ENCODE measurements at regions not wholly inside any gene's neighbourhood (a gene's known extent, or its start where the extent isn't known, plus 50 kb on each side); places are given as distances from the start of the nearest gene placed in this dataset.

DNA sequence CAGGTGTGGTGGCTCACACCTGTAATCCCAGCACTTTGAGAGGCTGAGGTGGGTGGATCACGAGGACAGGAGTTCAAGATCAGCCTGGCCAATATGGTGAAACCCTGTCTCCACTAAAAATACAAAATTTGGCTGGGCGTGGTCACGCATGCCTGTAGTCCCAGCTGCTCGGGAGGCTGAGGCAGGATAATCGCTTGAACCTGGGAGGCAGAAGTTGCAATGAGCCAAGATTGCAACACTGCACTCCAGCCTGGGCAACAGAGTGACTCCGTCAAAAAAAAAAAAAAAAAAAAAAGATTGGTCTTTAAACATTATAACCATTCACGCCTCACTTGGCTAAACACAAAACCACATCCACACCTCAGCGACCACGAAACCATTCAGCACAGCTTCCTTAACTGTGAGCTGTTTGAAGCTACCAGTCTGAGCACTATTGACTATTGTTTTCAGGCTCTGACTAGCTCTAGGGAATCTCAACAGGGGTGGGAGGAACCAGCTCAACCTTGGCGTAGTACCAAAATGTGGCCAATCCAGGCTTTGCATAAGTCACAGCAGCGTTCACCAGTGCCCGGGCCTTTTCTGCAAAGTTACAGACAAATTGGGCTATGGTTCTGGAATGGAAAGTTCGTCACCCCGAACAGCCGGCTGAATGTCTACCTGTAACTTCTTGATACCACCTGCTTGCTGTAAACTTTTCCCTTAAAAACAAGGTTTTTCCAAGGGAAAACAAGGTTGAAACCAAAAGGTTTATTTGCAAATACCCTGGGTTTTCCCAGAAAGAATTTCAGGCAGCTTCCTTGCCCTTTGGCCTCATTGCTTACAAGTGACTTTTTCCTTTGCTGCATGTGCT lies 73.6 kb upstream of the DHX15 start:
- no peaks in the 10 kb centered on the region for H3K27me3 ChIP-seq (ENCODE audit: low read length)
- H3F3A ChIP-seq (ENCODE audit: low read length, unreplicated experiment), result no peaks in the 10 kb centered on the region
- TF ChIP-seq EZH2 (IDR thresholded peaks at IDR 0.05; ENCODE audit: low read length, unreplicated experiment) (no peak), EZH2phosphoT487 (IDR thresholded peaks at IDR 0.05; ENCODE audit: borderline replicate concordance, low read length) (no peak)
- TF ChIP-seq, protein P1, sequence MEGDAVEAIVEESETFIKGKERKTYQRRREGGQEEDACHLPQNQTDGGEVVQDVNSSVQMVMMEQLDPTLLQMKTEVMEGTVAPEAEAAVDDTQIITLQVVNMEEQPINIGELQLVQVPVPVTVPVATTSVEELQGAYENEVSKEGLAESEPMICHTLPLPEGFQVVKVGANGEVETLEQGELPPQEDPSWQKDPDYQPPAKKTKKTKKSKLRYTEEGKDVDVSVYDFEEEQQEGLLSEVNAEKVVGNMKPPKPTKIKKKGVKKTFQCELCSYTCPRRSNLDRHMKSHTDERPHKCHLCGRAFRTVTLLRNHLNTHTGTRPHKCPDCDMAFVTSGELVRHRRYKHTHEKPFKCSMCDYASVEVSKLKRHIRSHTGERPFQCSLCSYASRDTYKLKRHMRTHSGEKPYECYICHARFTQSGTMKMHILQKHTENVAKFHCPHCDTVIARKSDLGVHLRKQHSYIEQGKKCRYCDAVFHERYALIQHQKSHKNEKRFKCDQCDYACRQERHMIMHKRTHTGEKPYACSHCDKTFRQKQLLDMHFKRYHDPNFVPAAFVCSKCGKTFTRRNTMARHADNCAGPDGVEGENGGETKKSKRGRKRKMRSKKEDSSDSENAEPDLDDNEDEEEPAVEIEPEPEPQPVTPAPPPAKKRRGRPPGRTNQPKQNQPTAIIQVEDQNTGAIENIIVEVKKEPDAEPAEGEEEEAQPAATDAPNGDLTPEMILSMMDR (conservative IDR thresholded peaks at IDR 0.05; ENCODE audit: low read depth, low read length), result no peak
- no peaks in the 10 kb centered on the region for H3K9me3 ChIP-seq (ENCODE audit: low read length)
- peak overlapping the region; percentile 87 for H3K4me2 ChIP-seq (ENCODE audit: low read length)
- H4K20me1 ChIP-seq (ENCODE audit: low read length), result no peaks in the 10 kb centered on the region
- H3K27ac ChIP-seq (ENCODE audit: low read length), result peak overlapping the region; percentile 82
- CTCF ChIA-PET, result interaction anchor here (1.0 kb wide), 1 partner anchor 98 kb away, joined by 3 read pairs; no protein-coding TSS in a partner anchor
- POLR2A ChIA-PET (ENCODE audit: unreplicated experiment), result interaction anchor here (0.7 kb wide), 1 partner anchor 15 kb away, joined by 8 read pairs; no protein-coding TSS in a partner anchor
- H3K36me3 ChIP-seq (ENCODE audit: low read depth, low read length), result no peaks in the 10 kb centered on the region
- H3K9me2 ChIP-seq (replicated peaks; ENCODE audit: low read length), result no peaks in the 10 kb centered on the region
- ATAC-seq (peak; percentile 82), DNase-seq (peak; percentile 94)
- peak overlapping the region; percentile 44; the same call in 1 of the 2 replicates for H3K4me3 ChIP-seq (ENCODE audit: low read length)
- intact Hi-C loops (cut with micrococcal nuclease), result loop anchor here (1.0 to 5.0 kb wide), 4 partner anchors 13 to 95 kb away; partner anchors contain the start of gene DHX15
- BruUV-seq (replicated peaks), result no TSS peak
- peak overlapping the region; percentile 67; the same call in 1 of the 2 replicates for H2AFZ ChIP-seq (ENCODE audit: low read length)
- 0 out of 2 replicates have a peak overlapping the region, but pooled peaks have one; percentile 6 for H3K9ac ChIP-seq (ENCODE audit: low read length)
- no peaks in the 10 kb centered on the region for H3K79me2 ChIP-seq (ENCODE audit: low read length)
- H3K4me1 ChIP-seq (ENCODE audit: insufficient read depth, low read length), result peaks cover 40% of the 10 kb centered on the region

GRCh38 chr4:24659241-24659961 lies 75.0 kb upstream of the DHX15 start:
- Histone ChIP-seq H3K9ac (ENCODE audit: low read length) (no peak overlapping the region), H2AFZ (ENCODE audit: low read length) (peak overlapping the region; percentile 31; the same call in 1 of the 2 replicates), H4K20me1 (ENCODE audit: low read length) (no peaks in the 10 kb centered on the region), H3K4me2 (ENCODE audit: low read length) (peak overlapping the region; percentile 87), H3K4me3 (ENCODE audit: low read length) (no peak overlapping the region), H3K79me2 (ENCODE audit: low read length) (no peaks in the 10 kb centered on the region), H3K27ac (ENCODE audit: low read length) (peak overlapping the region; percentile 82), H3K4me1 (ENCODE audit: insufficient read depth, low read length) (peaks cover 40% of the 10 kb centered on the region), H3F3A (ENCODE audit: low read length, unreplicated experiment) (no peaks in the 10 kb centered on the region), H3K9me3 (ENCODE audit: low read length) (no peaks in the 10 kb centered on the region), H3K36me3 (ENCODE audit: low read depth, low read length) (no peaks in the 10 kb centered on the region), H3K27me3 (ENCODE audit: low read length) (no peaks in the 10 kb centered on the region), H3K9me2 (replicated peaks; ENCODE audit: low read length) (no peaks in the 10 kb centered on the region)
- ChIA-PET POLR2A (ENCODE audit: unreplicated experiment) (no interaction called here), CTCF (no interaction called here)
- intact Hi-C loops (cut with micrococcal nuclease), result loop anchor here (1.0 to 5.0 kb wide), 4 partner anchors 15 to 136 kb away; partner anchors contain the start of genes DHX15 and SOD3
- peak; percentile 50 for DNase-seq
- TF ChIP-seq EZH2phosphoT487 (IDR thresholded peaks at IDR 0.05; ENCODE audit: borderline replicate concordance, low read length) (no peak), EZH2 (IDR thresholded peaks at IDR 0.05; ENCODE audit: low read length, unreplicated experiment) (no peak)
- TF ChIP-seq, protein P1 (conservative IDR thresholded peaks at IDR 0.05; ENCODE audit: low read depth, low read length), result no peak
- ATAC-seq, result peak; percentile 53
- BruUV-seq (replicated peaks), result no TSS peak

Data from PC-3 (cell line).